SU-DHL-6 (cell line): ENCODE measurements at regions not wholly inside any gene's neighbourhood (a gene's known extent, or its start where the extent isn't known, plus 50 kb on each side); places are given as distances from the start of the nearest gene placed in this dataset.
"Not testable (repeated sequence)": the region's sequence is repeated elsewhere in the genome, so short reads cannot be mapped to it uniquely, and the experiment has no call there.

Experiments used
- H2AFZ ChIP-seq: fragments of 200-600 bp; sonication (generic); 2 replicates; pipeline ENCODE4 v1.6.1; 2014; ENCODE audit warnings: low read depth, mild to moderate bottlenecking, moderate library complexity, mixed read lengths, antibody characterized with exemption, low read length; ENCODE audit not compliant: severe bottlenecking
- H3F3A ChIP-seq: fragments of 200-600 bp; shearing (Covaris generic); 2 replicates; pipeline ENCODE4 v1.6.0; 2016; ENCODE audit warnings: antibody characterized with exemption, mild to moderate bottlenecking; ENCODE audit not compliant: insufficient read depth
- H3K27ac ChIP-seq: fragments of 200-600 bp; sonication (generic); 2 replicates; pipeline ENCODE4 v1.5.1; 2016; ENCODE audit warnings: low read depth, mild to moderate bottlenecking, low read length, moderate library complexity, mixed read lengths
- H3K27me3 ChIP-seq: fragments of 200-600 bp; sonication (generic), shearing (Covaris generic); 2 replicates; pipeline ENCODE4 v1.6.0; 2014; ENCODE audit warnings: mild to moderate bottlenecking, low read length
- H3K36me3 ChIP-seq: fragments of 200-600 bp; sonication (generic); 2 replicates; pipeline ENCODE4 v1.6.1; 2014; ENCODE audit warnings: mild to moderate bottlenecking, low read length, mixed read lengths
- H3K4me2 ChIP-seq: fragments of 300-600, 200-600 bp; shearing (Covaris generic), sonication (generic); 2 replicates; pipeline ENCODE4 v1.6.0; 2014; ENCODE audit warnings: low read length, low read depth, mild to moderate bottlenecking; ENCODE audit not compliant: poor library complexity, severe bottlenecking
- H3K4me3 ChIP-seq: fragments of 200-600 bp; sonication (generic); 2 replicates; pipeline ENCODE4 v1.5.1; 2014; ENCODE audit warnings: antibody characterized with exemption, low read length, mild to moderate bottlenecking, mixed read lengths; ENCODE audit not compliant: insufficient read depth, poor library complexity, severe bottlenecking
- H3K79me2 ChIP-seq: fragments of 200-600 bp; sonication (generic); 2 replicates; pipeline ENCODE4 v1.6.1; 2014; ENCODE audit warnings: mild to moderate bottlenecking, low read length, moderate library complexity; ENCODE audit not compliant: insufficient read depth
- H3K9ac ChIP-seq: fragments of 200-600 bp; sonication (generic); 2 replicates; pipeline ENCODE4 v1.7.0; 2014; ENCODE audit warnings: mild to moderate bottlenecking, low read length
- H3K9me2 ChIP-seq: fragments of 200-600 bp; sonication (generic); replicated peaks from 2 replicates; pipeline ENCODE4 v1.6.1; 2014; ENCODE audit warnings: low read length; ENCODE audit not compliant: insufficient read depth
- H3K9me3 ChIP-seq: fragments of 200-600 bp; sonication (generic); 2 replicates; pipeline ENCODE4 v1.6.1; 2014; ENCODE audit warnings: low read length, mixed read lengths; ENCODE audit not compliant: insufficient read depth
- H4K20me1 ChIP-seq: fragments of 200-600 bp; sonication (generic); 2 replicates; pipeline ENCODE4 v1.6.1; 2014; ENCODE audit warnings: low read depth, mild to moderate bottlenecking, antibody characterized with exemption, low read length, moderate library complexity, mixed read lengths
- TF ChIP-seq, protein P1 (sequence below): fragments of 200-600 bp; sonication (generic); IDR thresholded peaks from one replicate; pipeline ENCODE4 v1.5.1; 2017; ENCODE audit warnings: antibody characterized with exemption, mild to moderate bottlenecking, low read length, moderate library complexity; ENCODE audit not compliant: insufficient read depth, poor library complexity, severe bottlenecking

DNA sequence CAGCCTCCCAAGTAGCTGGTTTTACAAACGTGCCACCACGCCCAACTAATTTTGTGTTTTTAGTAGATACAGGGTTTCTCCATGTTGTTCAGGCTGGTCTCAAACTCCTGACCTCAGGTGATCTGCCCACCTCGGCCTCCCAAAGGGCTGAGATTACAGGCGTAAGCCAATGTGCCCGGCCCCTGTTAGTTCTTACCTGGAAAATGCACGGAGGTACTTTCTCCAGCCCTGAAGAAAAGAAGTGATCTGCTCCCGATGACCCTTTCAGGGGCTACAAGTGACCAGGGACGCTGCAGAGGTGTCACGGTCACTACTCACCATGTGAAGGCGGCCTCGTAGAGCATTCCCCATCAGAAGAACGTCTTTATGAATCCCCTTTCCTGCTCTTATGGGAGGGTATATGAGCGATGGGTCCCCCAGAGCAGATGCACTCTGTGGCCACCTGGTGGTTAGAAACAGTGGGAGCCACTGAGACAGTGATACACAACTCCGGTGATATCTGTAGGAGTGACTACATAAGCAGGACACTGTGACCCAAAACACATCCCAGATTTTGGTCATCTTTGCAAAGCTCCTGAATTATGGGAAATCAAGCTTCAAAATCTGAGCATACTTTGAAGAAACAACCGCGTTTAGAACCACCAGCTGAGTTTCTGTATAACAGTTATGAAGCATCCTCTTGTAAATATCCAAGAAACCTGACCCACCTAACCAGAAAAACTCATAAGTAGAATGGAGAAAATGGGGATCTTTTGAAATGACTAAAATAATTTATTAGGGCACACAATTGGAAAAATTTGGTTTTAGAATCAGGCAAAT, 102.7 kb upstream of the NBPF11 start:
- H3K4me2 ChIP-seq, H3K27ac ChIP-seq, H3K9me2 ChIP-seq, H4K20me1 ChIP-seq, H3F3A ChIP-seq, H3K9ac ChIP-seq, H3K79me2 ChIP-seq, H3K27me3 ChIP-seq, H3K9me3 ChIP-seq, H3K36me3 ChIP-seq, H3K4me3 ChIP-seq, H2AFZ ChIP-seq: not testable (repeated sequence)
- TF ChIP-seq, protein P1, sequence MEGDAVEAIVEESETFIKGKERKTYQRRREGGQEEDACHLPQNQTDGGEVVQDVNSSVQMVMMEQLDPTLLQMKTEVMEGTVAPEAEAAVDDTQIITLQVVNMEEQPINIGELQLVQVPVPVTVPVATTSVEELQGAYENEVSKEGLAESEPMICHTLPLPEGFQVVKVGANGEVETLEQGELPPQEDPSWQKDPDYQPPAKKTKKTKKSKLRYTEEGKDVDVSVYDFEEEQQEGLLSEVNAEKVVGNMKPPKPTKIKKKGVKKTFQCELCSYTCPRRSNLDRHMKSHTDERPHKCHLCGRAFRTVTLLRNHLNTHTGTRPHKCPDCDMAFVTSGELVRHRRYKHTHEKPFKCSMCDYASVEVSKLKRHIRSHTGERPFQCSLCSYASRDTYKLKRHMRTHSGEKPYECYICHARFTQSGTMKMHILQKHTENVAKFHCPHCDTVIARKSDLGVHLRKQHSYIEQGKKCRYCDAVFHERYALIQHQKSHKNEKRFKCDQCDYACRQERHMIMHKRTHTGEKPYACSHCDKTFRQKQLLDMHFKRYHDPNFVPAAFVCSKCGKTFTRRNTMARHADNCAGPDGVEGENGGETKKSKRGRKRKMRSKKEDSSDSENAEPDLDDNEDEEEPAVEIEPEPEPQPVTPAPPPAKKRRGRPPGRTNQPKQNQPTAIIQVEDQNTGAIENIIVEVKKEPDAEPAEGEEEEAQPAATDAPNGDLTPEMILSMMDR = peak; percentile 30

DNA sequence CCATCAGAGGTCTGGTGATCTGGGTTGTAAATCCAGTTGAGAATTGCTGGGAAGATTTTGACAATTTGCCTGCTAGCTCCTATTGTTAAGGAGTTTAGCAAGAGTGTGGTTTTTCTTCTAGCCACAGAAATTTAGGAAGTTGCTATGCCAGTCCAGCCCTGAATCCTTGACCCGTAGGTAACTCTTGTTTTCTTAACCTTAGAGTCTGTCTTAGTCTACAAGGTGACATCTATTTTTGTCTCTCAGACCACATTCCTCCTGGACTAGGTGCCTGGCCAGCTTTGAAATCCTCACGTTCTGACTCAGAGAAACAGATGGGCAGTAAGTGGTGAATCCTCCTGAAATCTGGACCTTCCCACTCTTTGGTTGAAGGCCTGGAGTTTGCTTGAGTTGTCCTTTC, 101.7 kb upstream of the NBPF11 start:
- not testable (repeated sequence) for H3K4me2 ChIP-seq, H3K27ac ChIP-seq, H3K4me3 ChIP-seq, H2AFZ ChIP-seq, H3F3A ChIP-seq, H4K20me1 ChIP-seq, H3K9me3 ChIP-seq, H3K27me3 ChIP-seq, H3K36me3 ChIP-seq, H3K79me2 ChIP-seq, H3K9me2 ChIP-seq, H3K9ac ChIP-seq

DNA sequence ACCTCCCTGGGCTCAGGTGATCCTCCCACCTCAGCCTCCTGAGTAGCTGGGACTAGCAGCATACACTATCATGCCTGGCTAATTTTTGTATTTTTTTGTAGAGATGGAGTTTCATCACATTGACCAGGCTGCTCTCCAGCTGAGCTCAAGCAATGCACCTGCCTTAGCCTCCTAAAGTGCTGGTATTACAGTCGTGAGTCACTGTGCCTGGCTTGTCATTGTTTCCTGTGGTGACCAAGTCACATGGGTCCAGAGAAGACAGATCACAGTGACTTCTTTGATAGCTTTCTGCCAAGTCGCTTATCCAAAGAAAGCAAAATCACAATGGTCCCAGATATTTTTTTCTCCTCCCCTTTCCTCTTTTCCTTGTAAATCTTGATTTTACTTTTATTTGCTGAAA, 96.7 kb upstream of the NBPF11 start:
- H3K27me3 ChIP-seq, H2AFZ ChIP-seq, H3K4me3 ChIP-seq, H3K4me2 ChIP-seq, H3K9ac ChIP-seq, H4K20me1 ChIP-seq, H3K9me3 ChIP-seq, H3K79me2 ChIP-seq, H3F3A ChIP-seq, H3K9me2 ChIP-seq, H3K27ac ChIP-seq, H3K36me3 ChIP-seq: not testable (repeated sequence)

DNA sequence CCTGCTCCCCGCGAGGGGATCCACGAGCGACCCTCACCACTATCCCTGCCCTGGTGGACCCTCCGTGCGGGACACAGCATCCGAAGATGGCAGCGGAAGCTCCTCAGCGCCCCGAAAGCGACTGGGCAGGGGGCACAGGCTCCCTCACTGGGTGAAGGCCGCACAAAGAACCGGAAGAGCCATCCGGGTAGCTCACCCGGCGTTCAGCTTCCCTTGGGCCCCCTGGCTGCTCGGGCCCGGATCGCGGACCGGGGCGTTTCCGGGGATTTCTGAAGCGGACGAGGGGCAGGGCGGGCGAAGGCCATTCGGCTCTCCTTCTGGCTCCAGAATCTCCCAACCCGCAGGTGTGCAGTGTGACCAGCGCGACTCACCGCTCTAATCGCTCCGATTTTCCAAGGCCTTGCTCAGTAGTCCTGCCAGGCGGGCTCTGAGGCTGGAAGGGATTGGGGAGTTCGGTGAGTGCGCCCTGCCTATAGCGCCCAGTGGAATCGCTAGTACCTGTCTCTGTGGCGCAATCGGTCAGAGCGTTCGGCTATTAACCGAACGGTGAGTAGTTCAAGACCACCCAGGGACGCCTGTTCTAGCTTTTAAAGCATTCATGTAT, 94.3 kb upstream of the NBPF11 start:
- not testable (repeated sequence) for H3K4me2 ChIP-seq, H3K27me3 ChIP-seq, H3K9ac ChIP-seq, H4K20me1 ChIP-seq, H3K36me3 ChIP-seq, H3K9me2 ChIP-seq, H3K27ac ChIP-seq, H3K4me3 ChIP-seq, H3F3A ChIP-seq, H2AFZ ChIP-seq, H3K79me2 ChIP-seq, H3K9me3 ChIP-seq

DNA sequence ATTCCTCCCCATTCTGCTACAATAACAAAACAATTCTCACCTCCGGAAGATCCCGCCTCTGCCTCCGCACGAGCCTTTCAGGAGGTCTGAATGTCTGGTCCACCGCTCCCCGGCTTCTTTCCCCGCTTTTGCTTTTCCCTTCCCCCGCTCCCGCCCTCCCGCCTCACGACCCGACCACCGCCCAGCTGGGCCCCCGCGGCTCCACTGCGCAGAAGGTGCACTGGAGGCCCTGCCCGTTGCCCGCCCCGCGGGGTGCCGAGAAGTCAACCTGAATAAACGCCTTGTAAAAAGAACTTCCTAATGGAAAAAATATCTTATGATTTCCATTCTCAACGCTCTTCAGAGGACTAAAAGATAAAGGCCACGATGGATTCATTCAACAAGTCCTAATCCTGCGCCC, 93.8 kb upstream of the NBPF11 start:
- H4K20me1 ChIP-seq, H3K9me3 ChIP-seq, H3K9ac ChIP-seq, H3K4me3 ChIP-seq, H3K27me3 ChIP-seq, H3K27ac ChIP-seq, H2AFZ ChIP-seq, H3K36me3 ChIP-seq, H3K79me2 ChIP-seq, H3K4me2 ChIP-seq, H3F3A ChIP-seq, H3K9me2 ChIP-seq: not testable (repeated sequence)

DNA sequence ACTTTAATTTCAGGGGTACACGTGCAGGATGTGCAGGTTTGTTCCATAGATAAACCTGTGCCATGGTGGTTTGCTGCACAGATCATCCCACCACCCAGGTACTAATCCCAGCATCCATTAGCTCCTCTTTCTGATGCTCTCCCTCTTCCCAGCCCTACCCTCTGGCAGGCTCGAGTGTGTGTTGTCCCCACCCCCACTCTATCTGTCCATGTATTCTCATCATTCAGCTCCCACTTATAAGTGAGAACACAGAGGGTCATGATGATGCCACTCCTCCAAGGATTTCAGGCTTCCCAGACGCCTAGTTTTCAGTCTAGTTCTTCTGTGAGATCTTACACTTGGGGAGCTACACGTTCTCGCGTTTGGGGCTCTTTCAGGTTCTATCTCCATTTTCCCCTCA, 93.4 kb upstream of the NBPF11 start:
- H3K9me2 ChIP-seq, H3K9me3 ChIP-seq, H3K4me3 ChIP-seq: not testable (repeated sequence)

DNA sequence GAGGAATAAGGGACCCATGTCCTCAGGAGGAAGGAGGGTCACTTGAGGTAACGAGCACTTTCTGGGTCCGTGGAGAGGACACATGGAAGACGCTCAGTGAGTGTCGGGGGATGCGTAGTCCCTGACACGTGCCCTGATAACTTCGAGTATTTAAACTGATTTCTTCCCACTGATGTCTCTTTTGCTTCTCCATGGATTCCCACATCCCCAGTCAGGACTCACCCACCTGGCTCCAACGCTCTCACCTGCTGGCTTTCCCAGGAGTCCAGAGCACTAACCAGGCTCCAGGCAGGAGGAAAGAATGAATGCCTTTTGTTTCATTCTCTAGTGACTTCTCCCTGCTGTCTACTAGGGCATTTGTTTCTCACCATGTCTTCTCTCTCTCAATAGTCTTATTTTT, 81.2 kb upstream of the NBPF11 start:
- H3K79me2 ChIP-seq, H3K4me3 ChIP-seq, H2AFZ ChIP-seq, H3K9me3 ChIP-seq, H3K36me3 ChIP-seq, H3K9me2 ChIP-seq, H3F3A ChIP-seq, H3K4me2 ChIP-seq, H4K20me1 ChIP-seq, H3K27me3 ChIP-seq, H3K9ac ChIP-seq, H3K27ac ChIP-seq: not testable (repeated sequence)

More for the DNA sequence above, 93.4 kb upstream of the NBPF11 start:
- H3K9ac ChIP-seq, H2AFZ ChIP-seq, H3K4me2 ChIP-seq, H3F3A ChIP-seq, H3K27me3 ChIP-seq, H3K79me2 ChIP-seq, H4K20me1 ChIP-seq, H3K27ac ChIP-seq, H3K36me3 ChIP-seq: not testable (repeated sequence)
